Endothelial cell of umbilical vein (primary cell): ENCODE measurements at regions not wholly inside any gene's neighbourhood (a gene's known extent, or its start where the extent isn't known, plus 50 kb on each side); places are given as distances from the start of the nearest gene placed in this dataset.

ENCODE experiments used
- CTCF ChIP-seq, 2 donors: IDR thresholded peaks; 1 replicate in 1 of 2; 2 replicates in 1 of 2; pipeline ENCODE4 v1.5.1; 2011; ENCODE audit warnings: low read length in 2 of 2, mild to moderate bottlenecking in 2 of 2, moderate library complexity in 2 of 2, control low read depth in 1 of 2, inconsistent platforms in 1 of 2, low read depth in 1 of 2; ENCODE audit not compliant: insufficient read depth in 1 of 2; ENCODE audit errors: extremely low read depth in 1 of 2
- EZH2 ChIP-seq: IDR thresholded peaks from 2 replicates; pipeline ENCODE4 v1.6.1; 2012; ENCODE audit warnings: borderline replicate concordance, low read depth, mild to moderate bottlenecking, moderate library complexity, low read length, inconsistent platforms; ENCODE audit not compliant: severe bottlenecking
- FOS ChIP-seq: IDR thresholded peaks from 2 replicates; pipeline ENCODE4 v1.6.1; 2011; ENCODE audit warnings: mild to moderate bottlenecking, low read length, moderate library complexity, borderline replicate concordance; ENCODE audit not compliant: insufficient read depth
- MAX ChIP-seq: IDR thresholded peaks from 2 replicates; pipeline ENCODE4 v1.6.1; 2011; ENCODE audit not compliant: insufficient read depth, insufficient read length
- MYC ChIP-seq: IDR thresholded peaks from one replicate; pipeline ENCODE4 v1.6.1; 2011; ENCODE audit warnings: mild to moderate bottlenecking, low read depth, low read length
- POLR2A ChIP-seq: IDR thresholded peaks from 2 replicates; pipeline ENCODE4 v1.6.1; 2012; ENCODE audit warnings: low read depth, mild to moderate bottlenecking, control low read depth, low read length
- POLR2AphosphoS5 ChIP-seq: IDR thresholded peaks from 2 replicates; pipeline ENCODE4 v1.6.1; 2012; ENCODE audit warnings: low read depth, mild to moderate bottlenecking, control low read depth, low read length, moderate library complexity; ENCODE audit not compliant: insufficient read depth

- TF ChIP-seq CTCF (IDR thresholded peaks at IDR 0.05; ENCODE audit: extremely low read depth in 1 of 2, insufficient read depth in 1 of 2, low read depth in 1 of 2, low read length in 2 of 2) (no peak), POLR2A (no peak), POLR2AphosphoS5 (no peak), EZH2 (no peak), FOS (no peak), MYC (no peak), MAX (no peak)
Measured at GRCh38 chr16:79480929-79481328, 119.6 kb downstream of the MAF start.
